HG02852 (cell line): ENCODE measurements at regions not wholly inside any gene's neighbourhood (a gene's known extent, or its start where the extent isn't known, plus 50 kb on each side); places are given as distances from the start of the nearest gene placed in this dataset.

Experiments
- ATAC-seq: cut with Tn5 transposase; IDR thresholded peaks from one replicate; pipeline ENCODE4 v1.9.1; 2021; ENCODE audit warnings: mild to moderate bottlenecking, moderate library complexity; ENCODE audit not compliant: unreplicated experiment

DNA sequence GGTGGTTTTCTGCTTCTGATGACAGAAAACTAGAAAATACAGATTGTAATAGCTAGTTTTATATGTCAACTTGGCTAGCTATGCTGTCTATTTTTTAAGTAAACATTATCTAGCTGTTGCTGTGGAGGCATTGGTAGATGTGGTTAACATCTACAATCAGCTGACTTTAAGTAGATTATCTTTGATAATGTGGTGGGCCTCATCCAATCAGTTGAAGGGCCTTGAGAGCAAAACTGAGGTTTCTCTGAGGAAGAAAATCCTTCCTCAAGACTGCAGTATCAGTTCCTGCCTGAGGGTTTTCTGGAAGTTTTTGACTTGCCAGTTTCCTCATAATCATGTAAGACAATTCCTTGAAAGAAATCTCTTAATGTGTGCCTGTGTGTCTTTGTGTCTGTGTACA, 75.9 kb upstream of the SPHKAP start:
- no peak for ATAC-seq

GRCh38 chr2:228253752-228254151, 72.3 kb upstream of the SPHKAP start:
- ATAC-seq, result no peak

GRCh38 chr2:228247335-228247734, 65.8 kb upstream of the SPHKAP start:
- no peak for ATAC-seq

DNA sequence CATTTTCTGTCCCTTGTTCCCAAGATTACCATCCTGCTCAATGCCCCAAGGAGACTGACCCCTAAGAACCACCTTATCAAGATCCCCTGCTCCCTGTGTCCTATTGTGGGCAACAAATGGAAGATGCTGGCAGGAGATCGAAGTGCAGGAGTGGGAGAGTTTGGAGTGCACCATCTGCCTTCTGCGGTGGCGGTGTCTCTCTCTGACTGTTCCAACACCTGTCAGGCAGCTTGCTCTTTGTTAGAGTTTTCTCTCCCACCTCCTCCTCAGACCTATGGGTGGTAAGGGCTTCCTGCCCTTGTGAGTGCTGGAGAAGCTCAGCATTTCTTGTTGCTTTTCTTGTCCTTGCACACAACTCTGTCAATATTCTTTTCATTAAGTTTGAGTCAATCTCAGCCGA, 64.1 kb upstream of the SPHKAP start:
- ATAC-seq, result no peak

DNA sequence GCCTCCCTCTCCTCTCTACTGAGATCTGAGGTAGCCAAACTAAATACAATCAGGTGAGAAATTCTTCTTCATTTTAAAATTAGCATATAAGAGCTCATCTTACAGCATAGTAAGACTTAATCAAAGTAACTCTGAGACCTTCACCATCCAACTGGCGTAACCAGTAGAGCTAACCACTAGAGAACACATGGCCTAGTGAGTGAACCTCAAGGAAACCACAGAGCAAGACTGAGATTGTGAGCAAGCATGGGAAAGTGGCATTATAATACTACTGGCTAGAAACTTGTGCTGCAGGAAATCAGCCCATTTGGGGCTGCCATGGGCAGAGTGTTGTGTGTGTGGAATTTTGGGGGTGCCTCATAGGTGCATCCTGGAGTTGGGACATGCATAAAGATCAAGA, 61.1 kb upstream of the SPHKAP start:
- ATAC-seq, result no peak

- ATAC-seq, result no peak
Measured at GRCh38 chr2:228239907-228240561, 58.5 kb upstream of the SPHKAP start.

- no peak for ATAC-seq
Measured at GRCh38 chr2:228239207-228239906, 57.9 kb upstream of the SPHKAP start.
